Heart right ventricle (tissue), 16 donors: ENCODE measurements at regions not wholly inside any gene's neighbourhood (a gene's known extent, or its start where the extent isn't known, plus 50 kb on each side); places are given as distances from the start of the nearest gene placed in this dataset.

Experiments
- ATAC-seq, 8 donors: fragments of 200-7000 bp; cut with Tn5 transposase; one replicate each; pipeline ENCODE4 v1.9.1; 2020; ENCODE audit warnings: mild to moderate bottlenecking in 8 of 8, moderate library complexity in 8 of 8, moderate number of reproducible peaks in 1 of 8
- DNase-seq, 2 donors: peaks; one replicate each; pipeline ENCODE4 v3.0.0-alpha.2; 2020
- H3K27ac ChIP-seq, 10 donors: fragments of 200-600 bp; sonication (generic) in 2 of 10; one replicate each; pipeline versions ENCODE4 v1.5.0 to v1.8.0; 2020 to 2022; ENCODE audit warnings: mild to moderate bottlenecking in 3 of 10
- H3K27me3 ChIP-seq, 7 donors: fragments of 200-600 bp; one replicate each; pipeline ENCODE4 v1.8.0; 2021 to 2022; ENCODE audit warnings: mild to moderate bottlenecking in 2 of 7
- H3K36me3 ChIP-seq, 9 donors: fragments of 200-600 bp; sonication (generic) in 1 of 9; one replicate each; pipeline versions ENCODE4 v1.5.0 to v1.8.0; 2020 to 2022; ENCODE audit warnings: mild to moderate bottlenecking in 2 of 9
- H3K4me1 ChIP-seq, 9 donors: fragments of 200-600 bp; sonication (generic) in 1 of 9; one replicate each; pipeline versions ENCODE4 v1.5.0 to v1.8.0; 2020 to 2022; ENCODE audit warnings: mild to moderate bottlenecking in 4 of 9
- H3K4me3 ChIP-seq, 10 donors: fragments of 200-600 bp; sonication (generic) in 2 of 10; one replicate each; pipeline versions ENCODE4 v1.5.0 to v1.8.0; 2020 to 2022; ENCODE audit warnings: mild to moderate bottlenecking in 7 of 10, moderate library complexity in 2 of 10
- H3K9me3 ChIP-seq, 11 donors: fragments of 200-600 bp in 10 of 11; sonication (generic) in 2 of 11; one replicate each; pipeline versions ENCODE4 v1.5.0 to v1.8.0; 2013 to 2022; ENCODE audit warnings: mild to moderate bottlenecking in 2 of 11, control low read depth in 1 of 11, moderate library complexity in 1 of 11
- WGBS, 2 donors: extraction: QIAGEN DNeasy Blood & Tissue Kit; methylation state at CpG; one replicate each; pipeline ENCODE4 v1.1.7; 2013; ENCODE audit warnings: inconsistent platforms in 1 of 2; 5-methylcytosine and 5-hydroxymethylcytosine counted together
- intact Hi-C, 10 donors: fragments of 100-400 bp; cut with DNase I; formaldehyde crosslinking; loops; one replicate each; pipeline versions ENCODE4 v1.11.1 to v1.14.2; 2022
- TF ChIP-seq, protein P1 (sequence below), 9 donors: fragments of 200-600 bp; sonication (generic) in 2 of 9; IDR thresholded peaks; one replicate each; pipeline versions ENCODE4 v1.5.0 to v1.8.0; 2021 to 2022; ENCODE audit warnings: antibody characterized with exemption in 9 of 9, mild to moderate bottlenecking in 5 of 9, moderate library complexity in 1 of 9
- donor health status: Arrhythmogenic right ventricular cardiomyopathy.
- donor health status: ischemic (EF 13 %, LVEDD 7.1; RV severe dilation, severe dysfunction).
- donor health status: healthy with polysubstance abuse.
- donor health status: DM: no; HTN: yes; CAD: no.
- donor health status: DM: no; HTN: no; CAD: no.
- donor health status: ischemic (EF 25% LVEDD 6.9; RV normal size, moderate dysfunction).
- donor health status: ischemic (EF 25% LVEDD 5.7; RV mildly dilated, moderate dysfunction).
- donor health status: healthy.
- donor health status: DM: yes; HTN: yes; CAD: no.
- donor health status: Ischemic cardiomyopathy.
- donor health status: ischemic (EF 35%, LVEDD 5.7; RV mildly dilated, moderate dysfunction).
- donor health status: nonischemic (EF 11% LVEDD 7.7; RV severe dilation, severe dysfunction).
- donor health status: DM: yes; HTN: yes; CAD: no.
- donor health status: PGD.
- donor health status: ischemic (EF 29% LVEDD 5.4; RV normal size, mild dysfunction).
- donor health status: nonischemic (EF 23%, LVEDD 6.1; RV moderate dilation, normal function).

DNA sequence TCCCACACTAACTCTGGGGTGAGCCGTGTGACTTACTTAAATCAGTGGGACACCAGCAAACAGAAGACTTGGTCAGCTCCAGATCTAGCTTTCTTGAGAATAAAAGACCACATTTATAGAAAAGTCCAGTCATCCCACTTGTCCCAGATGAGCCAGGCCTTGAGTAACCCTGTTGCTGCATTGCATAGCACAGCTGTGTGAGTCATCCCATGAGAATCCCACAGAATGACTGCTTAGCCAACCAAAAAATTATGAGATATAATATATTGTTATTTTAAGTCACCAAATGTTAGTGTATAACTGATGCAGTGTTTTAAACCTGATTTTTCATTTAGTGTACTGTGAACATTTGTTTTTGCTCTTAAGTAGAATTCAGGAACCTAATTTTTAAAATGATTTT, 94.2 kb upstream of the FSHR start:
- TF ChIP-seq, protein P1, sequence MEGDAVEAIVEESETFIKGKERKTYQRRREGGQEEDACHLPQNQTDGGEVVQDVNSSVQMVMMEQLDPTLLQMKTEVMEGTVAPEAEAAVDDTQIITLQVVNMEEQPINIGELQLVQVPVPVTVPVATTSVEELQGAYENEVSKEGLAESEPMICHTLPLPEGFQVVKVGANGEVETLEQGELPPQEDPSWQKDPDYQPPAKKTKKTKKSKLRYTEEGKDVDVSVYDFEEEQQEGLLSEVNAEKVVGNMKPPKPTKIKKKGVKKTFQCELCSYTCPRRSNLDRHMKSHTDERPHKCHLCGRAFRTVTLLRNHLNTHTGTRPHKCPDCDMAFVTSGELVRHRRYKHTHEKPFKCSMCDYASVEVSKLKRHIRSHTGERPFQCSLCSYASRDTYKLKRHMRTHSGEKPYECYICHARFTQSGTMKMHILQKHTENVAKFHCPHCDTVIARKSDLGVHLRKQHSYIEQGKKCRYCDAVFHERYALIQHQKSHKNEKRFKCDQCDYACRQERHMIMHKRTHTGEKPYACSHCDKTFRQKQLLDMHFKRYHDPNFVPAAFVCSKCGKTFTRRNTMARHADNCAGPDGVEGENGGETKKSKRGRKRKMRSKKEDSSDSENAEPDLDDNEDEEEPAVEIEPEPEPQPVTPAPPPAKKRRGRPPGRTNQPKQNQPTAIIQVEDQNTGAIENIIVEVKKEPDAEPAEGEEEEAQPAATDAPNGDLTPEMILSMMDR (IDR thresholded peaks at IDR 0.05), result no peak
- Histone ChIP-seq H3K27me3 (no peaks in the 10 kb centered on the region), H3K27ac (peak overlapping the region in 1 of 10 donors; percentile 20), H3K9me3 (peaks cover 0 to 36% (median 3%) of the 10 kb centered on the region in 11 donors), H3K4me3 (no peak overlapping the region), H3K36me3 (no peaks in the 10 kb centered on the region), H3K4me1 (no peaks in the 10 kb centered on the region)
- intact Hi-C loops, result no loop called here
- ATAC-seq (peak in 3 of 8 donors; percentile 11 to 86 (median 44)), DNase-seq (no peak)
- 58 to 63% methylated on average over 1 of the region's 1 CpG for WGBS, 2 donors

DNA sequence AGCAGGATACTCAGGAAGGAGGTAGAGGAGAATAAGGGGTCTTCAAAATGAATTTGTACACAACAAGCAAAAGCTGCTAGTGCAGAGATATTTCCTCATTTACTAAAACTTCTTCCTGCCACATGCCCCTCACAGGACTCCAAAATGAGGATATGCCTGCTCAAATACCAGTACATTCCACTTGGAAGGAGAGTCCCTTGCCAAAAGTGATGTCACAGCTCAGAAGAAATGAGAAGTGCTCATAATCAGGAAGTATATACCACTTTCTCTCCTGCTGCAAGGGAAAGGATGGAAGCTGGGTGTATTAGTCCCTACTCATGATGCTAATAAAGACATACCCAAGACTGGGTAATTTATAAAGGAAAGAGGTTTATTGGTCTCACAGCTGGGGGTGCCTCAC, 87.7 kb upstream of the FSHR start:
- Histone ChIP-seq H3K4me1 (no peaks in the 10 kb centered on the region), H3K9me3 (peaks cover 0 to 30% (median 3%) of the 10 kb centered on the region in 11 donors), H3K27me3 (peaks cover 0 to 17% (median 0%) of the 10 kb centered on the region in 7 donors), H3K27ac (no peak overlapping the region), H3K36me3 (no peaks in the 10 kb centered on the region), H3K4me3 (no peak overlapping the region)
- no peak for ATAC-seq
- TF ChIP-seq, protein P1 (IDR thresholded peaks at IDR 0.05), result no peak
- no peak for DNase-seq
- intact Hi-C loops, result no loop called here

DNA sequence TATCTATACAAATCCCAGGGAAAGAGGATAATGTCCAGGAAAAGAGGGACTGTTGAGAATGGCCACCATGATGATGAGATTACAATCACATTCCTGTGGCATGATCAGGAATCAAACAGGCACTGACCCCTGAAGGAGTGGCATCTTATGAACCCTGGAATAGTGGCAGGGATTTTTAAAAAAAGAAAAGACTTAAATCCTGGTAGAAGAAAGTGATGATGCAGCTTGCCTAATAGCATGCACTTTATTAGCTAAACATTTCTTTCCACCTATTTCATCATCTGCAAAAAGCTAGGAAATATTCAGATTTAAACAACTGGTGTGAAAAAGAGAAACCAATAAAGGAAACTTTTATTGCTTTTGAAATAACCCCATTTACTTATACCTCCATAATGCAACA, 87.2 kb upstream of the FSHR start:
- H3K9me3 ChIP-seq, result peaks cover 0 to 25% (median 0%) of the 10 kb centered on the region in 11 donors
- H3K4me3 ChIP-seq, result no peak overlapping the region
- TF ChIP-seq, protein P1 (IDR thresholded peaks at IDR 0.05), result no peak
- DNase-seq (no peak), ATAC-seq (no peak)
- no peaks in the 10 kb centered on the region for H3K36me3 ChIP-seq
- no peaks in the 10 kb centered on the region for H3K4me1 ChIP-seq
- no peak overlapping the region for H3K27ac ChIP-seq
- intact Hi-C loops, result no loop called here
- H3K27me3 ChIP-seq, result peaks cover 0 to 17% (median 0%) of the 10 kb centered on the region in 7 donors

DNA sequence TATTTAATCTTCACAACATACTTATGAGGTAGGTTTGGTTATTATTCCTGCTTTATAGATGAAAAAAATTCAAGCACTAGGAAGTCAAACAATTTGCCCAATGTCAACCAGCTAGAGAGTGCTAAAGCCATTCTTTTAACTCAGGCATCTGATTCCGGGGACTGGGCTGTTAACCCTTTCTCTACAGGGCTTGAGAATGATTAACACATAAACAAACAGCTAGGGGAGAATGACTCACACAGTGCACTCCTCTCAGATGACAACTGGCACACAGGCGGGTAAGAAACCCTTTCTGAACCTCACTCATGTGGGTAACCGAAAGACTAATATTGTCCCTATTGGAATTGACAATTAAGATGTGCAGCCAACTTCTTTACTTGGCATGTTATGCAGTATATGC, 86.3 kb upstream of the FSHR start:
- H3K4me1 ChIP-seq, result no peaks in the 10 kb centered on the region

More for the DNA sequence above, 86.3 kb upstream of the FSHR start:
- Histone ChIP-seq H3K36me3 (no peaks in the 10 kb centered on the region), H3K9me3 (peaks cover 0 to 20% (median 0%) of the 10 kb centered on the region in 11 donors), H3K27ac (no peak overlapping the region), H3K27me3 (peaks cover 0 to 17% (median 1%) of the 10 kb centered on the region in 7 donors), H3K4me3 (no peak overlapping the region)
- WGBS, 2 donors, result 65 to 68% methylated on average over 3 of the region's 3 CpGs
- intact Hi-C loops, result no loop called here
- no peak for DNase-seq
- TF ChIP-seq, protein P1 (IDR thresholded peaks at IDR 0.05), result no peak
- ATAC-seq, result no peak
